ENCODE measurements at regions not wholly inside any gene's neighbourhood (a gene's known extent, or its start where the extent isn't known, plus 50 kb on each side); places are given as distances from the start of the nearest gene placed in this dataset.
A peak's percentile ranks its signal among the peaks of the same experiment; 100 is the strongest.

- no peaks in the 10 kb centered on the region for H3K9me3 Mint-ChIP-seq (ENCODE audit: low read depth)
- DNase-seq (no peak), ATAC-seq (no peak)
- no peak overlapping the region for H3K27ac Mint-ChIP-seq
- H3K36me3 Mint-ChIP-seq = no peaks in the 10 kb centered on the region
- H3K4me3 Mint-ChIP-seq = no peak overlapping the region
- CTCF ChIA-PET = no interaction called here
- H3K27me3 Mint-ChIP-seq = no peaks in the 10 kb centered on the region
- no peaks in the 10 kb centered on the region for H3K4me1 Mint-ChIP-seq
Measured at GRCh38 chr20:60220706-60221105, 262.5 kb downstream of the CDH26 start.

DNA sequence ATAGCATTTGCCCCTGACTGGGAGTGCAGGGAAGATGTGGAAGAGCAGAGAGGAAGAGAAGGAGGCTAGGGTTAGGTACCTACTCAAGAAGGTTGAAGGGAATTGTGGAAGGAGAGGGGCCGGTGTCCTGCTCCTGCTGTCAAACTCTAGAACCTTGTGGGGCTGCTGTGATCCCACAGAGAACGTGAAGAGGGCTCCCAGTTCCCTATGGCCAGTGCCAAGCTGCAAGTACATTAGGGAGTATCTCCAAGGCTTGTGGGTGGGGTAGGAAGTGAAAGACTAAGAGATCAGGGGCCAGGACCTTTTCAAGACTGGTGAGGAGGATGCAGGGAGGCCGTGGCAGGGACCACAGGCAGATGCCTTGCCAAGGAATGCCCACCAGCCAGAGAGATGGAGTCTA is 263.4 kb downstream of the CDH26 start:
- CTCF ChIA-PET = no interaction called here
- Mint-ChIP-seq H3K4me3 (no peak overlapping the region), H3K36me3 (no peaks in the 10 kb centered on the region), H3K4me1 (no peaks in the 10 kb centered on the region), H3K27ac (no peak overlapping the region), H3K27me3 (no peaks in the 10 kb centered on the region), H3K9me3 (ENCODE audit: low read depth) (no peaks in the 10 kb centered on the region)
- no peak for ATAC-seq
- DNase-seq = no peak

DNA sequence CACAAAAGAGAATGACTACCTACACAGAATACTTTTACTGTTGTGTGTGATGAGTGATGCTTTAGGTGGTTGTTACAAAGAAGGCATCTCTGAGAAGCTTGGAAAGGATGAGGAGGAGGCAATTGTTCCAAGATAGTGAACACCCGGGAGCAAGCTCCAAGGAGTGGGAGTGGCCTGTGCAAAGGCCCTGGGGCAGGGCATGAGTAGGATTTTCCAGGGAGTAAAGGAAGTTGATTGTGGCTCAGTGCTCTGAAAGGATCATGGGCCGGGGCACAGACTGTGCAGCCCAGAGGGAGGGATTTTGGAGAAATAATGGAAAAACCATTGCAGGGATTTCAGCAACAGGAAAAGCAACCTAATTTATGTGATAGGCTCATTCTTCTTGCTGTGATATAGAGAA is 264.3 kb downstream of the CDH26 start:
- H3K36me3 Mint-ChIP-seq = no peaks in the 10 kb centered on the region
- no peaks in the 10 kb centered on the region for H3K27me3 Mint-ChIP-seq
- H3K27ac Mint-ChIP-seq = no peak overlapping the region
- H3K4me3 Mint-ChIP-seq = no peak overlapping the region
- CTCF ChIA-PET = interaction anchor here (1.0 kb wide), 1 partner anchor 12 kb away, joined by 3 read pairs; no protein-coding TSS in a partner anchor
- H3K4me1 Mint-ChIP-seq = no peaks in the 10 kb centered on the region
- DNase-seq (no peak), ATAC-seq (no peak)
- no peaks in the 10 kb centered on the region for H3K9me3 Mint-ChIP-seq (ENCODE audit: low read depth)

- H3K4me3 Mint-ChIP-seq = no peak overlapping the region
Measured at GRCh38 chr20:60223174-60223573, 265.0 kb downstream of the CDH26 start.

GRCh38 chr20:60224914-60225313 is 266.7 kb downstream of the CDH26 start:
- no peaks in the 10 kb centered on the region for H3K36me3 Mint-ChIP-seq
- H3K9me3 Mint-ChIP-seq (ENCODE audit: low read depth) = no peaks in the 10 kb centered on the region
- CTCF ChIA-PET = no interaction called here
- no peaks in the 10 kb centered on the region for H3K27me3 Mint-ChIP-seq
- no peak overlapping the region for H3K27ac Mint-ChIP-seq
- DNase-seq (no peak), ATAC-seq (no peak)
- no peak overlapping the region for H3K4me3 Mint-ChIP-seq
- peaks cover 2% of the 10 kb centered on the region for H3K4me1 Mint-ChIP-seq

More at GRCh38 chr20:60223174-60223573, 265.0 kb downstream of the CDH26 start:
- Mint-ChIP-seq H3K36me3 (no peaks in the 10 kb centered on the region), H3K27me3 (no peaks in the 10 kb centered on the region), H3K4me1 (no peaks in the 10 kb centered on the region), H3K27ac (no peak overlapping the region), H3K9me3 (ENCODE audit: low read depth) (no peaks in the 10 kb centered on the region)
- CTCF ChIA-PET = no interaction called here
- ATAC-seq = no peak
- no peak for DNase-seq

DNA sequence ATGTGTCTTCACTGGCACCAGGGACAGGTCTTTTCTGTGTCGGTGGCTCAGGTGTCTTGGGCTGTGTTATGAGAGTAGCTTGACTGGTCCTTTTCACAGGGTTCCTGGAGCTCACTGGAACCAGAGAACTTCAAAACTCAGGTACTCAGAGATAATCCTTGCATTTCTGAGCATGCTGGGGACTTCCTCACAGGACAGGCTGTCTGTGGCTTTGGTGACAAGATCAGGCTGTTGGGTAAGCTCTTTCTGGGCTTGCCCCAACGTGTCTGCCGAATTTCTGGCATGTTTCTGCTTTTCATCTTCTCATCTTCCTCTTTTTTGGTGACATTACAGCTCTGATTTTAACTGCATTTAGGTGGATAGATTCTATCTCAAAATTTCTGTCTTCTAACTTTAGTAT is 270.0 kb downstream of the CDH26 start:
- H3K27me3 Mint-ChIP-seq = no peaks in the 10 kb centered on the region
- DNase-seq (no peak), ATAC-seq (no peak)
- no peak overlapping the region for H3K27ac Mint-ChIP-seq
- H3K36me3 Mint-ChIP-seq = no peaks in the 10 kb centered on the region
- peaks cover 2% of the 10 kb centered on the region for H3K4me1 Mint-ChIP-seq
- CTCF ChIA-PET = interaction anchor here (1.5 kb wide), 1 partner anchor 17 kb away, joined by 6 read pairs; no protein-coding TSS in a partner anchor
- no peak overlapping the region for H3K4me3 Mint-ChIP-seq
- H3K9me3 Mint-ChIP-seq (ENCODE audit: low read depth) = no peaks in the 10 kb centered on the region

GRCh38 chr20:60232380-60232779 is 274.2 kb downstream of the CDH26 start:
- DNase-seq = no peak
- Mint-ChIP-seq H3K9me3 (ENCODE audit: low read depth) (no peaks in the 10 kb centered on the region), H3K27me3 (peaks cover 3% of the 10 kb centered on the region), H3K36me3 (no peaks in the 10 kb centered on the region), H3K27ac (no peak overlapping the region), H3K4me1 (peaks cover 2% of the 10 kb centered on the region), H3K4me3 (no peak overlapping the region)
- ATAC-seq = no peak
- CTCF ChIA-PET = no interaction called here

- H3K4me1 Mint-ChIP-seq = peaks cover 2% of the 10 kb centered on the region
- ATAC-seq (no peak), DNase-seq (no peak)
- H3K9me3 Mint-ChIP-seq (ENCODE audit: low read depth) = no peaks in the 10 kb centered on the region
- H3K36me3 Mint-ChIP-seq = no peaks in the 10 kb centered on the region
- H3K27ac Mint-ChIP-seq = no peak overlapping the region
- peaks cover 3% of the 10 kb centered on the region for H3K27me3 Mint-ChIP-seq
- CTCF ChIA-PET = no interaction called here
- no peak overlapping the region for H3K4me3 Mint-ChIP-seq
Measured at GRCh38 chr20:60233018-60233630, 274.9 kb downstream of the CDH26 start.

DNA sequence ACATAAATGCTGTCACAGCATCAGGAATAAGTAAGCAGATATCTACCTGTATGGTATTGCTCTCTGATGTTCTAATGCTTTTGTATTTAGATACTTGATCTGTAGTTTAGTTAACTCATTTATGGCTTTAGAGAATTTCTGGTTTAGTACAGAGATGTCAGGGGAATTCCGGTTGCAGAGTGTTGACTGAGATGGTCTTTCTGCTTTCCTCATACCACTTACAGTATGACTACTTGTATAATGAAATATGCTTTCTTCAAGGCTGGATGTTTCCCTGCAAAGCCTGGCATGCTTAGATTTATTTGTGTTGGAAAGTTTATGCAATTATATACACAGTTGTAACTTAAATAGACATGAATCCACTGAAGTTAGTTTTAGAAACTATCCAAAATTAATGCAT is 278.4 kb downstream of the CDH26 start:
- no peaks in the 10 kb centered on the region for H3K4me1 Mint-ChIP-seq
- H3K27ac Mint-ChIP-seq = no peak overlapping the region
- no peak overlapping the region for H3K4me3 Mint-ChIP-seq
- H3K9me3 Mint-ChIP-seq (ENCODE audit: low read depth) = no peaks in the 10 kb centered on the region
- H3K27me3 Mint-ChIP-seq = peaks cover 3% of the 10 kb centered on the region
- ATAC-seq (no peak), DNase-seq (no peak)
- H3K36me3 Mint-ChIP-seq = no peaks in the 10 kb centered on the region
- CTCF ChIA-PET = no interaction called here

DNA sequence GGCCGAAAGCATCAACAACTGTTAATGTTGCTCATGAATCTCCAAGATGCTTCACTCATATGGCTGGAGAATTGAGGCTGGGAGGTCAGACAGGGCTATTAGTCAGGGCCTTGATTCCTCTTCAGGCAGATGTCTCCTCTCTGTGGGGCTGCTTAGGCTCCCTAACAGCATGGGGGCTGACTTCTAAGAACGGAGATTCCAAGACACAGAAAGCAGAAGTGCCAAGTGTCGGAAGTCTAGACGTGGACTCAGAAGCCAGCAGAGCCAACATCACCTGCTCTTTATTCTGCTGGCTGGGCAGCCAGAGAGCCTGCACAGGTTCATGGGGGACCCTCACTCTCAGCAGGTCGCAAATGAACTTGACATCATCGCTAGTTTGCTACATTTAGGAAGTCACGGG is 279.8 kb downstream of the CDH26 start:
- Mint-ChIP-seq H3K27me3 (peaks cover 3% of the 10 kb centered on the region), H3K4me3 (no peak overlapping the region), H3K9me3 (ENCODE audit: low read depth) (no peaks in the 10 kb centered on the region), H3K36me3 (no peaks in the 10 kb centered on the region), H3K4me1 (no peaks in the 10 kb centered on the region), H3K27ac (no peak overlapping the region)
- CTCF ChIA-PET = no interaction called here
- DNase-seq (peak; percentile 4), ATAC-seq (no peak)

- CTCF ChIA-PET = no interaction called here
- no peaks in the 10 kb centered on the region for H3K9me3 Mint-ChIP-seq (ENCODE audit: low read depth)
- peak; percentile 16 for DNase-seq
- H3K4me3 Mint-ChIP-seq = no peak overlapping the region
- ATAC-seq = no peak
- no peak overlapping the region for H3K27ac Mint-ChIP-seq
- H3K4me1 Mint-ChIP-seq = no peaks in the 10 kb centered on the region
- peaks cover 3% of the 10 kb centered on the region for H3K27me3 Mint-ChIP-seq
- no peaks in the 10 kb centered on the region for H3K36me3 Mint-ChIP-seq
Measured at GRCh38 chr20:60238992-60239660, 280.9 kb downstream of the CDH26 start.

- no peak for ATAC-seq
Measured at GRCh38 chr20:60239956-60240355, 281.7 kb downstream of the CDH26 start.

DNA sequence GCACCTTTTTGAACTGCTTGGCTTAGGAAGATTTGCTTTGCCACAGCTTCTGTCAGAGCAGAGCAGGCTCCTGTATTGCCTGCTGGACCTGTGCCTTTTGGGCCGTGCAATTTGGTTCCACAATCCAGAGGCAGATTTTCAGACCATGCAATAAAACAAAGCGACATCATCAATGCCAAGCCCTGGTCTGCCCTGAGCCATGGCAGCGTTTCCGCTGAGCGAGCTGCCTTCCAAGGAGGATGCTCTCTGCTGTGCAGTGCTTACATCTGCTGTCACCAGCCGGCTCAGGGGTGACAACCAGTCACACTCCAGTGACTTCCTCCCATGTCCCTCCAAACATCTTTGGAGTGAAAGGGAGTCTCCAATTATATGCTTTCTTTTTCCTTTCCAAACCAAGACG is 282.2 kb downstream of the CDH26 start:
- H3K27ac Mint-ChIP-seq = no peak overlapping the region
- H3K27me3 Mint-ChIP-seq = peaks cover 3% of the 10 kb centered on the region
- ATAC-seq (no peak), DNase-seq (peak; percentile 36)
- CTCF ChIA-PET = no interaction called here
- H3K4me3 Mint-ChIP-seq = no peak overlapping the region
- H3K4me1 Mint-ChIP-seq = no peaks in the 10 kb centered on the region
- no peaks in the 10 kb centered on the region for H3K9me3 Mint-ChIP-seq (ENCODE audit: low read depth)
- H3K36me3 Mint-ChIP-seq = no peaks in the 10 kb centered on the region

More at GRCh38 chr20:60239956-60240355, 281.7 kb downstream of the CDH26 start:
- no peak overlapping the region for H3K4me3 Mint-ChIP-seq
- DNase-seq = peak; percentile 21
- H3K27me3 Mint-ChIP-seq = peaks cover 3% of the 10 kb centered on the region
- H3K27ac Mint-ChIP-seq = no peak overlapping the region
- H3K4me1 Mint-ChIP-seq = no peaks in the 10 kb centered on the region
- CTCF ChIA-PET = no interaction called here
- H3K36me3 Mint-ChIP-seq = no peaks in the 10 kb centered on the region
- no peaks in the 10 kb centered on the region for H3K9me3 Mint-ChIP-seq (ENCODE audit: low read depth)

GRCh38 chr20:60240986-60241385 is 282.8 kb downstream of the CDH26 start:
- no peak for ATAC-seq
- Mint-ChIP-seq H3K36me3 (no peaks in the 10 kb centered on the region), H3K27ac (no peak overlapping the region), H3K27me3 (peaks cover 3% of the 10 kb centered on the region), H3K4me1 (no peaks in the 10 kb centered on the region), H3K4me3 (no peak overlapping the region), H3K9me3 (ENCODE audit: low read depth) (no peaks in the 10 kb centered on the region)
- no peak for DNase-seq
- CTCF ChIA-PET = no interaction called here
